HG03378 (cell line): ENCODE measurements at regions not wholly inside any gene's neighbourhood (a gene's known extent, or its start where the extent isn't known, plus 50 kb on each side); places are given as distances from the start of the nearest gene placed in this dataset.
A peak's percentile ranks its signal among the peaks of the same experiment; 100 is the strongest.
"Not testable (repeated sequence)": the region's sequence is repeated elsewhere in the genome, so short reads cannot be mapped to it uniquely, and the experiment has no call there.

Source experiments
- ATAC-seq: cut with Tn5 transposase; IDR thresholded peaks from one replicate; pipeline ENCODE4 v1.9.1; 2021; ENCODE audit warnings: mild to moderate bottlenecking, moderate library complexity; ENCODE audit not compliant: unreplicated experiment

DNA sequence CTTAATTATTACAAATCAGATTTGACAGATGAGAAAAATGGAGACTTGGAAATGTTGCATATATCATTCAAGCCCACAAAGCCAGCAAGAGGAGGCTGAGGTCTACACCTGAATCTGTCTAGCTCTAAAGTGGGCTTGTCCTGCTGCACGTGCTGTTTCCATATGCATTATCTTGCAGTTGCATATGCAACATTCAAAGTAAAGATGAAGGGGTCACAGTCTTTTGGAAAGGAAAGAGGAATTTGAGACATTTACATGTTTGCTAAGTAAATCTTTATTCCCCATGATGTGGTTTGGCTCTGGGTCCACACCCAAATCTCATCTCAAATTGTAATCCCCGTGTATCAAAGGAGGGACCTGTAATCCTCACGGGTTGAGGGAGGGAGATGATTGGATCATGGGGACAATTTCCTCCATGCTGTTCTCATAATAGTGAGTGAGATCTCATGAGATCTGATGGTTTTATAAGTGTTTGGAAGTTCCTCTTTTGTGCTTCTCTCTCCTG lies 98.3 kb downstream of the BACH1 start:
- ATAC-seq: no peak

DNA sequence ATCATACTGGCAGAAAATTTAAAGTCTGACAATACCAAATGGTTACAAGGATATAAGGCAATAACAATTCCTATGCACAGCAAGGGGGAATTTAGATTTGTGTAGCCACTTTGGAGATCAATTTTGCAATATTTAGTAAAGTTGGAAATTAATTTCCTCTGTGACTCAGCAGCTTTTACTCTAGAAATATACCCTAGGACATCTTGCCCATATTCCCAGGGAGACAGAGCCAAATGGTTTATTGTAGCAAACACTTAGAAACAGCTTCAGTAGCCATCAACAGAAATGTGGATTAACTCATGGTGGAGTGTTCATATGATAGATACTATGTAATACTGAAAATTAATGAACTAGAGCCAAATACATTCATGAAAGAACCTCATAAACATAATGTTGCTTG lies 104.6 kb downstream of the BACH1 start:
- ATAC-seq: no peak

DNA sequence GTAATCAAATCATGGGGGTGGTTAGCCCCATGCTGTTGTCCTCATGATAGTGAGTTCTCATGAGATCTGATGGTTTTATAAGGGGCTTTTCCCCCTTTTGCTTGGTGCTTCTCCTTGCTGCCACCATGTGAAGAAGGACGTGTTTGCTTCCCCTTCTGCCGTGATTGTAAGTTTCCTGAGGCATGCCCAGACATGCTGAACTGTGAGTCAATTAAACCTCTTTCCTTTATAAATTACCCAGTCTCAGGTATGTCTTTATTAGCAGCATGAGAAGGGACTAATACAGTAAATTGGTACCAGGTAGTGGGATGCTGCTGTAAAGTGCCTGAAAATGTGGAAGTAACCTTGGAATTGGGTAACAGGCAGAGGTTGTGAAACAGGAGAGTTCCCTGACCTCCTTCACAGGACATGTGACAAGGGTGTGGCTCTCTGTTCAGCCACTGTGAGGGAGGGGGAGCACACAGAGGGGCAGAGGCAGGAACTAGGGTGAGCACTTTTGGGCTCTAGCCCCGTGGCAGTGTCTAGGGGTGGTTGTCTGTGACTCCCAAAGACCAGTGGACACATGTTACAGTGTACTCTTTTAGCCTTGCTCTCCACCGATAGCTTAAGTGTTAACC lies 105.3 kb downstream of the BACH1 start:
- no peak for ATAC-seq

DNA sequence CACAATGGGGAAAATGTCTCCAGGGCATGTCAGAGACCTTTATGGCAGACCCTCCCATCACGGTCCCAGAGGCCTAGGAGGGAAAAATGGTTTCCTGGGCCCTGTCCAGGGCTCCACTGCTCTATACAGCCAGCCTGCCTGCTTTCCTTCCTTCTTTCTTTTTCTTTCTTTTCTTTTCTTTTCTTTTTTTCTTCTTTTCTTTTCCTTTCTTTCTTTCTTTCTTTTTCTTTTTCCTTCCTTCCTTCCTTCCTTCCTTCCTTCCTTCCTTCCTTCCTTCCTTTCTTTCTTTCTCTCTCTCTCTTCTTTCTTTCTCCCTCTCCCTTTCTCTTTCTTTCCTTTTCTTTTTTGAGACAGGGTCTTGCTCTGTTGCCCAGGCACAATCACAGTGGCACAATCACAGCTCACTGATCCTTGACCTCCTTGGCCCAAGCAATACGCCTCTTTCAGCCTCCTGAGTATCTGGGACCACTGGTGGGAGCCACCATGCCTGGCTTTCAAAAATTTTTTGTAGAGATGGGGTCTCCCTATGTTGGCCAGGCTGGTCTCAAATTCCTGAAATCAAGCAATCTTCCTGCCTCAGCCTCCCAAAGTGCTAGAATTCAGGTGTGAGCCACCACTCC lies 106.9 kb downstream of the BACH1 start:
- no peak for ATAC-seq

DNA sequence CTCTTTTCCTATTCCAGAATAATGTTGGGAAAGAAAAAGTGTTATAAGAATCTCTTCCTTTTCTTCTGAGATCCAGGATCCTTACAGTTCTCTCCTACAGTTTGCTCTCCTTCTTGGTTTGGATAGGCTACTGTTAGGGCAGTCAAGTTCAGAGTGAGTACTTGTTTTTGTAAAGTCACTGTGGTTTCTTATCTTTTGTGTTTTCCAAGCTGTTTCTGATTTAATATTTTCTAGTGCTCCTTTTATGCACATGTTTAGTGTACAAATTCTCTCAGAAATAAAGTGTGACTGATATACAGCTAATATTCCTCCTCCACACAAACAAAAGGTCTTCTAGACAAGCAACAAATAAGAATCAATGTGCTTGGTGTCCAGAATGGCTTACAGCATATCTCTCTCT lies 107.7 kb downstream of the BACH1 start:
- no peak for ATAC-seq

DNA sequence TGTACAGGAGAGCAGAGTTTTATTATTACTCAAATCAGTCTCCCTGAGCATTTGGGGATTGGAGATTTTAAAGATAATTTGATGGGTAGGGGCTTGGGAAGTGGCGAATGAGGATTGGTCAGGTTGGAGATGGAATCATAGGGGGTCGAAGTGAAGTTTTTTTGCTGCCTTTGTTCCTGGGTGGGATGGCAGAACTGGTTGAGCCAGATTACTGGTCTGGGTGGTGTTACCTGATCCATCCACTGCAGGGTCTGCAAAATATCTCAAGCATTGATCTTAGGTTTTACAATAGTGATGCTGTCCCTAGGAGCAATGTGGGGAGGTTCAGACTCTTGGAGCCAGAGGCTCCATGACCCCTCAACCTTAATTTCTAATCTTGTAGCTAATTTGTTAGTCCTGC lies 108.8 kb downstream of the BACH1 start:
- no peak for ATAC-seq

DNA sequence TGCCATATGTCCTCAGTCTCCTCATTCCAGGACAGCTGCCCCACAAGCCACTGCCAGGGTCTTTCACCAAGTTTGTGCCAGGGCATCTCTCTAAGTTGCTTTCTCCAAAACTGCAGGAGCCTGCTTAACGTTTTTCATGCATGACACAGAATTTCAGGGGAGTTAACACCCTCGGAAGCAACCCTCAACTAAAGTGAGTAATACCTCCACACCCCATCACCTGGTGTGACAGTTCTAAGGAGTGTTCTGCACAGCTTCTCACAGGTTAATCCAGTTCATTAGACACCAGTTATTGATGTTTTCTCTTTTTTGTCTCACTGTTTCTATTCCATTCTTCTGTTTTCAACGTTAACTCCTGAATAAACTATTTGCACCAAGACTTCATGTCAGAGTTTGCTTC lies 115.0 kb downstream of the BACH1 start:
- ATAC-seq: no peak

DNA sequence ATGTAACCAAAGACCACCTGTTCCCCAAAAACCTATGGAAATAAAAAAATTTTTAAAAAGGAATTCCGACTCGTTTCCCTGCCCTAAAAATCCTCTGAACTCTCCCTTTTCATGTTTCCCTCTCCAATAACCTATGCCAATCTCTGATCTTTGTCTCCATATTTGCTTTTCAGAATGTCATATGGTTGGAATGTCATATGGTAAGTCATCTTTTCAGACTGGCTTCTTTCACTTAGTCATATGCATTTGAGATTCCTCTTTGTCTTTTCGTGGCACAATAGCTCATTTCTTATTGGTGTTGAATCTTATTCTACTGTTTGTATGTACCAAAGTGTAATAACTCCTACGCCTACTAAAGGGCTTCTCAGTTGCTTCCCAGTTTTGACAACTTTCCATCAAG lies 117.5 kb downstream of the BACH1 start:
- ATAC-seq: no peak

DNA sequence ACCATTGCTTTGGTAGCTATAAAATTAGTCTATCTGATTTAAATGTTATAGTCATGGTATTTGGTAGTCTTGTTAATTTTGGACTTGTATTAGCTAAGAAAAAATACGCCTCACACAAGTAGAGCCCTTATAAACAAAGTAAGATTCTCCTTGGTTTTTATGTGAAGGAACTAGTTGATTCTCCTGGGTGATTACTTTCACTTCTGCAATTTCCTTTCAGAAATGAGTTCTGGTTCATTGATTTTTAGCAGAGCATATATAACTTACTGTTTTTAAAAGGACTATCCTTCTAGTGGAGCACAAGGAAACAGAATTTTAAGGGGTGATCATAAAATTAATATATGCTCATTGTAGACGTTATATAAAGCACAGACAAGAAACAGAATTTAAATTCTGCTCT lies 120.1 kb downstream of the BACH1 start:
- peak; percentile 92 for ATAC-seq

DNA sequence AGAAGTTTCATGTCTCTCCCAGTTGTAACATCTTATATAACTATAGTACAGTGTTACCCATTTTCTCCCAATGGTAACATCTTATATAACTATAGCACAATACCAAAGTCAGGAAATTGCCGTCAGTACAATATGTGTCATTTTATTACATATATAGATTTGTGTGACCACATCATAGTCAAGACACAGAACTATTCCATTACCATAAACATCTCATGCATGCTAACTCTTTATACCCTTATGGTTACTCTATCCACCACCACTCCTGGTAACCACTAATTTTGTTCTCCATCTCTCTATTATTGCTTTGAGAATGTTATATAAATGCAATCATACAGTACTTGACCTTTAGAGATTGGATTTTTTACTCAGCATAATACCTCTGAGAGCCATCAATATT lies 120.7 kb downstream of the BACH1 start:
- ATAC-seq: peak; percentile 12

DNA sequence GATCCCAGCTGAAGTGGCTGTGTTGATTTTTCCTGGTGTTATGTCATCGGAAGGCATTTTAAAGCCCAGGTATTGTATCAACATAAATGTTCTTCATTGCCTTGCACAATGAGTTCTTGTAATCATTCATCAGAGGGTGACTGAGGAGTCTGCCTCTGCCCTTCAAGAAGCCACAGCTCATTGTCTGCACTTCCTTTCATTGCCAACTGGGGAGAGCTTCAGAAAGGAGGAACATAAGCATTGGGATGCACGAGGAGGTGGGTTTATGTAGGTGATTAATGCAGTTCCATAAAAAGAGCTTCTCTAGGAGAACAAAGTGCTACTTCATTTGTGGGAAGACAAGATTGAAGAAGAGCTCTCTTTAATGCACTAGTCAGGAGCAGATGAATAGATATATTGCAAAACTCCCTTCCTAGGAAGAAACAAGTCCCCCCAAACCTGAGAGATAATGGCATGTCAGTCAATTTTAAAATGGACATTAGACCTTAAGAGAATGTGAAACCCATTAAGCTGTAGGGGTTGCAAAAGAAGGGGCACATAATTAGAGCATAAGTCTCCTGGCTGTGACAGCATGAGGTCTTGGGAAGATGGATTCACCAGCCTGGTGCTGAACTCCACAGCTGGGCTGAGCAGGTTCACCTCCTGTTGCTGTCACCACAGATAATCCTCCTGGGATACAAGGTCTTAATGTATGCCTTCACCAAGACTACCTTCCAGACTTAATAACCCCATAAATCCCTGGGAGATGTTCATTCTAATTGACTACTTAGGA lies 124.6 kb downstream of the BACH1 start:
- no peak for ATAC-seq

DNA sequence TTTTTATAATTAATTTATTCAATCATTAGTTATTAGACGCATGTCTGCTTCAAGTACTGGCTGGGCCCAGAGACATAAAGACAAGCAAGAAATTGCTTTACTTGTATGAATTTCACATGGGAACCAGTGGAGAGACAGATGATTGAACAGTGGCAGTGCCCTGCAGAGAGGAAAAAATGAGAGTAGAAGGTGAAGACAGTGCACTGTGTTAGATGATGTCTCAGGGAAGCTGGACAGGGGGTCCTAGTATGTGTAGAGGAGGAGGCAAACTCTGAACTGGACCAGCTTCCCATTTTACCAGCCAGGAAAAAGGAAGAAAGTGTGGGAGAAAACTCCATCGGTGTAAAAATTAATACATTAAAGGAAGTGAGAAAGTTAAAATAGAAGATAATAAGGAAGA lies 126.0 kb downstream of the BACH1 start:
- no peak for ATAC-seq

DNA sequence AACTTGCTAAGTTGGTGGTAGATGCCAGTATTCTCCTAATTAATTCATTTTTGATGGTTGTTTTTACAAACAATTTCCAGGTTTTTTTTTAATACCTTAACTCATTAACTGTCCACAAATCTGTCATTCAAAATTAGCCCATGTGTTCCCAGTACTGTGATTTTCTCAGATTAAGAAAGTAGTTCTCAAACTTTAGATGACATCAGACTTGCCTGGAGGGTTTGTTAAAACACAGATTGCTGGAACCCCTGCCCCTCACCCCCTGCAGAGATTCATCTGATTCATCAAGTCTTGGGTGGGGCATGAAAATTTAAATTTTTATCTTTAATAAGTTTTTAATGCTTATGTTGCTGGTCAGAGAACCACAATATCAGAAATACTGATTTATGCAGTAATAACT lies 130.5 kb downstream of the BACH1 start:
- no peak for ATAC-seq

DNA sequence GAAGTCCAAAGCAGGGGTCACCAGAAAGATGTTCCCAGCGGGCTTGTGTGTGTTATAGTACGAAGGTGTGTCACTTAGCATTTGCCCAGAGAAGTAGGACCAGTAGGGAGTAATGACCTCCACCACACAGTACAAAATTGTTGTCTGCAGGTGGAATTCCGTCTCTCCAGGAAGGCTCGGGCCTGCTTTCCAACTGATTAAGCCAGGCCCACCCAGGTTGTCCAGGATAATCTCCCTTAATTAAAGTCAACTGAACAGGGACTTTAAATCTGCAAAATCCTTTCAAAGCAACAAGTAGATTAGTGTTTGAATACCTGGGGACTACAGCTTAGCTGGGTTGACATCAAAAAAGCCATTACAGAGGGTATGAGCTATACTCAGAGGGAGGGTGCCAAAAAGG lies 131.3 kb downstream of the BACH1 start:
- no peak for ATAC-seq

DNA sequence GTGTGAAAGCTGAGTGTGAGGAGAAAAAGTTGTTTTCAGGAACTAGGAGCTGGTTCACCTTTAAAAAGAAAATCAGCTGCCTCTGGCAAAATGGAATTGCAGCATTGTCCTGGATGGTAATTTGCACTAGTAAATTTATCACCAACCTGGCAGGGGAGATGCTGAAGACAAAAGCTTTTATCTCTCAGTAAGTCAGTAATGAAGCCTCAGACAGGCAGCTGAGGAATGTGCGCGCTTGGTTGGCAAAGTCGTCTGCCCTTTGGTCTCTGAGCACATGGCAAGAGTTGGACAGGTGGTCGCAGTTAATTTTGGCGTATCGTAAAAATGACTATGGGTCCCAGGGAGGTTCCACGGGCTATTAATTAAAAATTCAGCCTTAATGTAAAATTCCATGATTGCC lies 131.9 kb downstream of the BACH1 start:
- no peak for ATAC-seq

DNA sequence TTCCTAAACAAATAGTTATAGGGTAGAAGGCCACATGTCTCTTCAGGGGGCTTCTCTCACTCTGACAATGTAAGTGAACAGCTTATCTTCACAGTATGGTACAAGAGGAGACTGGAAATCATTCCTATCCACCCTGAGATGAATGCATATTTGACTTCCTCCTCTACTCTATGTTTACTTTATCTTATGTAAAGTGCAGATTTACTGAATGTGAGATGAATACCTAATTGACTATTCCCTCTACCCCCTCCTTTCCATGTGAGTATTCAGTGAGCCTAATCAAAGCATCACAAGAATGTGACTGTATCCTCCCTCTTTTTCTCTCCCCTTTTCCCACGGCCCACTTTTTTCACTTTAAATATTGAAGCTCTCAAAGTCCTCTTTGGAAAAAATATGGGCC lies 132.5 kb downstream of the BACH1 start:
- no peak for ATAC-seq

DNA sequence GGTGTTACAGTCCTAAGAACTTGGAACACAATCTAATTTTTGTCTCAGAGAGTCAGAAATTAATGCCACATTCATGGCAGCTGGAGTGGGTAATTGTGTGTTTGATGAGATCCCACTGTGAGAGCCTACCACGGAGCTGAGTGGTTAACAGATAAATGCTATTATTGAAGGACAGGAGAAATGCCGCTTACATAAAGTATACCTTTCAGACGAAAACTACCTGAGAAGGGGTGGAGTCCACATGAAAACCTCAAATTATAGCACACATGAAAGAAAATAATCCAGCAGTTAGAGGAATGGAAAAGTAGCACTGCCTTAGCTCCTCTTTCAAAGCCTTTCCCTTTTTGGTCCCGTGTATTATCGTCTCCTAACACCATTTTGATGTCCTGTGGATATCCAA lies 133.0 kb downstream of the BACH1 start:
- no peak for ATAC-seq

DNA sequence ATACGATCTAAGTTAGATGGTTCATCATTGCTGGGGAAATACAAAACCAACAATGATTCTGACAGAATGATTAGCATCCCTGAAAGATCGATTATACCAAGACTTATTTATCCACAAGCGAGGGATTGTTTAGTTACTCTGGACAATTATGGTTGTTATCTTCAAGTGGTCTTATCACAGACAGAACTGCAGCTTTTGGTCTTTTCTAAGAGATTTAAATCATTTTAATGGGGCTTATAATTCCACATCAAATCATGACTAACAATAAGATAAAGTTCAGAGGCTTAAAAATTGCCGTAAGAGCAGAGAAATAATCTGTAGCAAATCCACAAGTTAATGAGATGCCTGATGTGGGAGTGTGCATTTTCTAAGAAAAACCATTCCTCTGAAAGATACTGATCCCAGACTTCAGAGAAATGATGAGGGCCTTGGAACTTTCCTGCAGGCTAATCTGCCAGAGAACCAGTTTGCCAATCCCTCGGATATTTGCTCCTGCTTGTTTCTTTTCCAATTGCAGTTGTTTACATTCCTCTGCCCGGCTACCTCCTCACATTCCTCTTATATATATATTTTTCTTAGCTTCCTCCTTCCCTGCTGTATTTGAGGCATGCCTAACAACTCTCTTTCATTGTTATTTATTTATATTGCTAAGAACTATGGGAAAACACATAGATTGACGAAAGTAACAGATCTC lies 134.8 kb downstream of the BACH1 start:
- ATAC-seq: no peak

DNA sequence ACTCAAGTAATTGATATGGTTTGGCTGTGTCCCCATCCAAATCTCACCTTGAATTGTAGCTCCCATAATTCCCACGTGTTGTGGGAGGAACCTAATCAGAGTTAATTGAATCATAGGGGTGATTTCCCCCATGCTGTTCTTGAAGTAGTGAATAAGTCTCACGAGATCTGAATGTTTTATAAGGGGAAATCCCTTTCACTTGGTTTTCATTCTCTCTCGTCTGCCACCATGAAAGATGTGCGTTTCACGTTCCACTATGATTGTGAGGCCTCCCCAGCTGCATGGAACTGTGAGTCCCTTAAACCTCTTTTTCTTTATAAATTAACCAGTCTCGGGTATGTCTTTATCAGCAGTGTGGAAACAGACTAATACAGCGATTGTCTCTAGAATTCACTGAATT lies 135.4 kb downstream of the BACH1 start:
- no peak for ATAC-seq

DNA sequence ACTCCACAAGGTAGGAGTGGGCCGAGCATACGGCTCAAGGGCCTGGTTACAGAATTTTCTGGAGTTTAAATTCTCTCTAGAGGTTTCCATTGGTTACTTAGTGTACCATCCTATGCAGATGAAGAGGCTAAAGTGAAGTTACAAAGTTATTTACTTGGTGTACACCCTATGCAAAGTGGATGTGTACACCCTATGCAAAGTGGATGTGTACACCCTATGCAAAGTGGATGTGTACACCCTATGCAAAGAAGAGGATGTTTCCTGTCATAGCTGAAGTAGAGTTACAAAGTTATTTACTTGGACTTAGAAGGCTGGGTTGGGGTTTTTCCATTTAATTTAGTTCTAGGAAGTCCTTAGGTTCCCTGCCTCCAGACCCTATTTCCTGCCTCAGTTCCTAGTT lies 136.3 kb downstream of the BACH1 start:
- not testable (repeated sequence) for ATAC-seq

DNA sequence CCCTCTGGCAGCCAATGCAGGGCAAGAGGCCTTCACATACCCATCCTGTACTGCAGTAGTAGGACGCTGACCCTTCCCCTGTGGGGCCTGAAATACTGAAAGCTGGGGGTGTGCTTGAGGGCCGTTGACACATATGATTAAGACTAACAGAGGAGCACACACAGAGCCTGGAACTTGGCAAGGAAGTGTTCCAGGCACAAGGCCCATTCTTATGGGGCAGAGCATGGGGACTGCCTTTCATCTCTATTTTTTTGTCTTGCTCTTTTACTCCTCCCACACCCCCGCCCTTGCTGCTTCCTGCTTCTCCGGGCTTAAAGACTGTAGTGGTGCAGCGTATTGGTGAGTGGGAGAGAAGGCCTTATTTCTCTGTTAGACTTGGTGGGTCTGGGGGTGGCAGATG lies 137.4 kb downstream of the BACH1 start:
- ATAC-seq: no peak

DNA sequence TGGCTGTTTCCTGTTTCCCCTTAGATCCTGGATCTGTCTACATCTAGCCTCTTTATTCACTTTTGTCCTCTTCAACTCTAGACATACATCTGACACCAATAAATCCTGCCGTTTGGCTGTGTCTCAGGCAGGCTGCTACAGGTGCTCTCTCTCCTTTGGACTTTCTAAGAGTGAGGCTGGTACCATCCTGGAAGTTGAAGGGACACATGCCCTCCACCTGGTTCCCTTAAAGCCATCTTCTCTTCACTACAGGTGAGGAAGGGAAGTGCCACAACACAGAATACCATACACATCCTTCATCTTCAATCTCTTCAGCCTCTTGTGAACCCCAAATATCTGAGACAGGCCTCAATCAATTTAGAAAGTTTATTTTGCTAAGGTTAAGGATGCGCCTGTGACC lies 137.9 kb downstream of the BACH1 start:
- ATAC-seq: no peak
